Upper lobe of right lung (tissue), 1 donor: ENCODE measurements at regions not wholly inside any gene's neighbourhood (a gene's known extent, or its start where the extent isn't known, plus 50 kb on each side); places are given as distances from the start of the nearest gene placed in this dataset.

Source experiments
- ATAC-seq: fragments of 200-7000 bp; cut with Tn5 transposase; one replicate; pipeline ENCODE4 v1.9.1; 2020; ENCODE audit warnings: mild to moderate bottlenecking, moderate library complexity
- DNase-seq: peaks from one replicate; pipeline ENCODE4 v3.0.0-alpha.2; 2020
- H3K27ac ChIP-seq: fragments of 200-600 bp; one replicate; pipeline ENCODE4 v1.8.0; 2022
- H3K27me3 ChIP-seq: fragments of 200-600 bp; one replicate; pipeline ENCODE4 v1.8.0; 2022; ENCODE audit warnings: mild to moderate bottlenecking
- H3K36me3 ChIP-seq: fragments of 200-600 bp; one replicate; pipeline ENCODE4 v1.8.0; 2022
- H3K4me1 ChIP-seq: fragments of 200-600 bp; one replicate; pipeline ENCODE4 v1.8.0; 2022
- H3K4me3 ChIP-seq: fragments of 200-600 bp; one replicate; pipeline ENCODE4 v1.8.0; 2022; ENCODE audit warnings: mild to moderate bottlenecking
- H3K9me3 ChIP-seq: fragments of 200-600 bp; one replicate; pipeline ENCODE4 v1.8.0; 2022
- intact Hi-C: fragments of 100-400 bp; cut with DNase I; formaldehyde crosslinking; loops from one replicate; pipeline ENCODE4 v1.11.0; 2022
- TF ChIP-seq, protein P1 (sequence below): fragments of 200-600 bp; IDR thresholded peaks from one replicate; pipeline ENCODE4 v1.8.0; 2022; ENCODE audit warnings: antibody characterized with exemption
- donor health status: DM: no; HTN: yes; CAD: no; lungs with severe emphysema.

DNA sequence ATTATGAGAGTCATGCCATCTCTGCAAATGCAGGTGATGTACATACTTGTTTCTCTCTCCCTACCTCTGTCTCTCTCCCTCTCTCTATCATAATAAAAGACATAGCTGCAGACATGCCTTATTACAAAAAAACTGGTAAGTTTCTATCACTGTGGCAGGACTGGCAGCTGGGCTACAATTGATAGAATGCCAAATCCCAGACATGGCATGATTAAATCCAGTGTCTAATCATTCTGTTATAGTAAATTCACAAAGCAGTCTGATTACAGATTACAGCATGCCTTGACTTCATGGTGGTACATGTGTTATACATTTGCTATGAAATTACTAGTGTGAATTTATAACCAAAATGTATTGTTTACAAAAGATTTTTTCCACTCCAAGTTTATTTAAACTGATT is 854.7 kb downstream of the TMTC2 start:
- no peaks in the 10 kb centered on the region for H3K36me3 ChIP-seq
- H3K9me3 ChIP-seq: no peaks in the 10 kb centered on the region
- H3K27ac ChIP-seq: no peak overlapping the region
- no peak for ATAC-seq
- no peaks in the 10 kb centered on the region for H3K4me1 ChIP-seq
- H3K27me3 ChIP-seq: no peaks in the 10 kb centered on the region
- TF ChIP-seq, protein P1, sequence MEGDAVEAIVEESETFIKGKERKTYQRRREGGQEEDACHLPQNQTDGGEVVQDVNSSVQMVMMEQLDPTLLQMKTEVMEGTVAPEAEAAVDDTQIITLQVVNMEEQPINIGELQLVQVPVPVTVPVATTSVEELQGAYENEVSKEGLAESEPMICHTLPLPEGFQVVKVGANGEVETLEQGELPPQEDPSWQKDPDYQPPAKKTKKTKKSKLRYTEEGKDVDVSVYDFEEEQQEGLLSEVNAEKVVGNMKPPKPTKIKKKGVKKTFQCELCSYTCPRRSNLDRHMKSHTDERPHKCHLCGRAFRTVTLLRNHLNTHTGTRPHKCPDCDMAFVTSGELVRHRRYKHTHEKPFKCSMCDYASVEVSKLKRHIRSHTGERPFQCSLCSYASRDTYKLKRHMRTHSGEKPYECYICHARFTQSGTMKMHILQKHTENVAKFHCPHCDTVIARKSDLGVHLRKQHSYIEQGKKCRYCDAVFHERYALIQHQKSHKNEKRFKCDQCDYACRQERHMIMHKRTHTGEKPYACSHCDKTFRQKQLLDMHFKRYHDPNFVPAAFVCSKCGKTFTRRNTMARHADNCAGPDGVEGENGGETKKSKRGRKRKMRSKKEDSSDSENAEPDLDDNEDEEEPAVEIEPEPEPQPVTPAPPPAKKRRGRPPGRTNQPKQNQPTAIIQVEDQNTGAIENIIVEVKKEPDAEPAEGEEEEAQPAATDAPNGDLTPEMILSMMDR: no peak
- intact Hi-C loops: no loop called here
- no peak overlapping the region for H3K4me3 ChIP-seq
- no peak for DNase-seq

DNA sequence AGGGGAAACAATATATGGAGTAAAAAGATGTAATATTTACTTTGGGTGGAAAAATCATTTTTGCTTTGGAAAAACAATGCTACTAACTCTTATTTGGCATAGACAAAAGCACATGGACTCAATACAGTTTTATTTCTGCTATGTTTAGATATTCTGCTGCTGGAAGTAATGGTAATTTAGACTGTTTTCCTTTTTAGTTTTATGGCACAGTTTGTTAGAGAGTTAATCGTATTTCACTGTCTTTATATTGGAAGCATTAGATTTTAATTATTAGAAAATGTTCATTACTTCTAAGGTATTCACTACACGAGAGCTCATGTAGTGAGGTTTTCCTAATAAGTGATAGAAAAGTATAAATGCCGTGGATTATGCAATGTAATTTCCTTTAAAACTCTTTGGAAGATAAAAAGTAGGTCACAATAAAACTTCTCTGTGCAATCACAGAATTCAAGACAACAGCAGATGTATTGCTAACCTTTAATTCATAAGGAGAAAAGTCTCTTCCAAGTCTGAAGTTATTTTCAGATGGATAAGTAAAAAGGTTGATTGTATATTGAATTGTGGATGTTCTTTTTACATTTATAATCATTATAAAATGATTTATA is 851.8 kb downstream of the TMTC2 start:
- Histone ChIP-seq H3K27me3 (no peaks in the 10 kb centered on the region), H3K36me3 (no peaks in the 10 kb centered on the region), H3K4me1 (no peaks in the 10 kb centered on the region), H3K4me3 (no peak overlapping the region), H3K9me3 (no peaks in the 10 kb centered on the region), H3K27ac (no peak overlapping the region)
- ATAC-seq (no peak), DNase-seq (no peak)
- TF ChIP-seq, protein P1: no peak
- intact Hi-C loops: no loop called here

DNA sequence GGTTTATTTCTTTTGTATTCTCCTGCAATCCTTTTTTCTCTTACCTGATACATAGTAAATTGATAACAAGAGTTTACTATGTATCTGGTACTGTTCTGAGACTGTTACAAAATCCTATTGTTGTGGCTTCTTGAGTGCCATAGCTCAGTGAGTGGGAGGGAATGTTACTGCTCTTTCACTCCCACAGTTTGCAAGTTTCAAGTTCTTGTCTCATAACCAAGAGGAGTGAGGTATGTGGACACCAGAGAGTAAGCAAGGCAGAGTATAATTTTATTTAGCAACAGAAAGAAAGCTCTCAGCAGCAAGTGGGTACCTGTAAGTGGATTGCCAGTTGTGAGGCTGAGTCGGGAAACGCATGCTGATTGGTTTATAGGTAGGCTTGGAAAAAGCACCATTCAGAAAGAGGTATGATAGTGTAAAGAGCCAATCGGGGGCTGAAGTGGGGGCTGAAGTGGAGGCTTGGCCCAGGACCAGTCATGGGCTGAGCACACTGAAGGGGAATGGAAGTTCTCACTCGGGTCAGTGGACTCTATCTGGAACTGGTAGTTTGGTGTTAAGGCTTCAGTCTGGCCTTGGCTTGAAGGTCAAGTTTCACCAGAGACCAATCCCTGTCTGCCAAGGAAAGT is 850.8 kb downstream of the TMTC2 start:
- no peak for ATAC-seq
- no peak for DNase-seq
- intact Hi-C loops: no loop called here
- Histone ChIP-seq H3K36me3 (no peaks in the 10 kb centered on the region), H3K27ac (no peak overlapping the region), H3K4me3 (no peak overlapping the region), H3K27me3 (no peaks in the 10 kb centered on the region), H3K9me3 (no peaks in the 10 kb centered on the region), H3K4me1 (no peaks in the 10 kb centered on the region)
- TF ChIP-seq, protein P1: no peak

DNA sequence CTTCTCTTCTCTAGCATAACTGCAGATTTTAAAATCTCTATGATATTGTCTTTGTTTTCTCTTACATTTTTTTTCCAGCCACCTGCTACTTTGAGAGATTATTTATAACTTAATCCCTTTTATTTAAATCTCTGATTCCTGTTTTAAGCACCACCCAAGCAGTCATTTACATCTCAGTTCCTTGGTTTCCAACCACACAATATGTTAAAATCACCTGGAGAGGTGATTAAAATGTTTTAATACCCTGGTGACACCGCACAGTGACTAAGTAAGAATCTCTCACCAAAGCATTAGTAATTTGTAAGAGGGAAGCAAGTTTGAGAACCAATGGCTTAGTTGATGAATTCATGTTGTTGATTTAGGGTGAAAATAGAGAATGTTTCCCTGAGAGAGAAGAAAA is 849.8 kb downstream of the TMTC2 start:
- TF ChIP-seq, protein P1: no peak
- Histone ChIP-seq H3K4me3 (no peak overlapping the region), H3K4me1 (no peaks in the 10 kb centered on the region), H3K27ac (no peak overlapping the region), H3K27me3 (no peaks in the 10 kb centered on the region), H3K9me3 (no peaks in the 10 kb centered on the region), H3K36me3 (no peaks in the 10 kb centered on the region)
- intact Hi-C loops: no loop called here
- no peak for DNase-seq
- no peak for ATAC-seq

DNA sequence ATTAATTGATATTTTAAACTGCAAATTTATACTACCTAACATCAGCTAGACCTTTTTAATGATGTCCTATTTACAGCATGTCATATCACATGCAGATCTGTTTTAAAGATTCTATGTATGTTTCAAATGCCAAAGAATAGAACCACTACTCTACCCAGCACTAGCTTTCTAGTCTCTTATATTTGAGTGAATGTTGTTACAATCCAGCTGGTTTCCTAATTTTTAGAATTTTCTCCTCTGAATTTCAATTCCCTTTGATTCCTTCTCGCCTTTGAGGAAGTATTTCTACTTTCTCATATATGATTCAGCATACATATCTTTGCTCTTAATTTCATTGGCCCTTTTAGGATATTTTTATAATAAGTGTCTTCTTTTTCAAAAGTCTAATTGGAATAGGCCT is 841.9 kb downstream of the TMTC2 start:
- no peak for DNase-seq
- Histone ChIP-seq H3K4me1 (no peaks in the 10 kb centered on the region), H3K4me3 (no peak overlapping the region), H3K36me3 (no peaks in the 10 kb centered on the region), H3K9me3 (no peaks in the 10 kb centered on the region), H3K27ac (no peak overlapping the region), H3K27me3 (no peaks in the 10 kb centered on the region)
- intact Hi-C loops: no loop called here
- no peak for ATAC-seq
- TF ChIP-seq, protein P1: no peak

DNA sequence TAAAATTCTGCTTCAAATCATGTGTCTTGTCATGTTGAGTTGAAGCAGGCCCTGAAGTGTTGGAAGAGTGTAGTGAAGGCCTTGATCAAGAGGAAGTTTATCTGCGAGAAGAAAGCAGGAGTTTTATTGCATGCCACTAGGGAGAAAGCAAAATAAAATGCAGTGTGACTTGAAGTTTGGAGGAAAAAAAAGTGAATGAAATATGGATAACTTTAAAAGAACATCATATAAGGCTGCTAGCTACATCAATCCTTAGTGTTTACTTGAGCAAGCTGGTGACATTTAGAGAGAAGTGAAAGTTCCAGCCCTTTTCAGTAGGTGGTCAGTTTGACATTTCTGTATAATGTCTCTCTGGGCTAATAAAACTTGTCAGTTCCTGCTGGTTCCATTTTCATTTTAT is 841.1 kb downstream of the TMTC2 start:
- DNase-seq (no peak), ATAC-seq (no peak)
- intact Hi-C loops: no loop called here
- Histone ChIP-seq H3K27ac (no peak overlapping the region), H3K4me1 (no peaks in the 10 kb centered on the region), H3K36me3 (no peaks in the 10 kb centered on the region), H3K9me3 (no peaks in the 10 kb centered on the region), H3K4me3 (no peak overlapping the region), H3K27me3 (no peaks in the 10 kb centered on the region)
- TF ChIP-seq, protein P1: no peak
